C4-2B (cell line): ENCODE measurements at regions not wholly inside any gene's neighbourhood (a gene's known extent, or its start where the extent isn't known, plus 50 kb on each side); places are given as distances from the start of the nearest gene placed in this dataset.

Experiments used
- H3K27ac ChIP-seq: fragments of 450-650 bp; 2 replicates; pipeline ENCODE4 v1.5.1; 2017
- ZFX ChIP-seq: fragments of 450-650 bp; IDR thresholded peaks from 2 replicates; pipeline ENCODE4 v1.6.1; 2017
- TF ChIP-seq, protein P1 (sequence below): fragments of 450-650 bp; conservative IDR thresholded peaks from 2 replicates; pipeline ENCODE4 v1.5.1; 2017; ENCODE audit warnings: mild to moderate bottlenecking

DNA sequence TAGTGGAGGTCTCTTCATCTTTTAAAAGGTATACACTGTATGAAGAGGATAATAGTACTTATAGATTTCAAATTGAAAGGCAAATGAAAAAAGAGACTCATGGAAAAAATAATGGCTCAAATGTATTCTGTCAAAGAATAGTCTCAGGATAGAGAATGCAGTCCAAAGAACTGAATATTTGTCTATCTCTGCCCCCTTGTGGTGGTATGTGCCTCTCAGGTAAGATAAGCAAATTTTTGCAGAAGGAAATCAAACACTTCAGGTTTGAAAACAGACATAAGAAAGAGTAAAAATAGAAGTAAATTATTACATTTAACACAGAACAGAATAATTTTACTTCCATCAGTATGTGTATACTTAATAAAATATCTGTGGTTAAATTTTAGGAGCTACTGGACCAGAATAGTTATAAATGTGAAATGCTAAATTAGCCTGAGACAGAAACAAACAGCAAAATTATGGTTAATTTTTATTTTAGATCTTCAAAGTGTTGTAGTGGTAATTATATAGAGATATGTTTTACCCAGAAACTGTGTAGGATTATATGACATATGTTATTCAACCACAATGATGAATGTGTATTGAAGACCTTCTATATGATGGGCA, 164.4 kb upstream of the PALMD start:
- TF ChIP-seq, protein P1, sequence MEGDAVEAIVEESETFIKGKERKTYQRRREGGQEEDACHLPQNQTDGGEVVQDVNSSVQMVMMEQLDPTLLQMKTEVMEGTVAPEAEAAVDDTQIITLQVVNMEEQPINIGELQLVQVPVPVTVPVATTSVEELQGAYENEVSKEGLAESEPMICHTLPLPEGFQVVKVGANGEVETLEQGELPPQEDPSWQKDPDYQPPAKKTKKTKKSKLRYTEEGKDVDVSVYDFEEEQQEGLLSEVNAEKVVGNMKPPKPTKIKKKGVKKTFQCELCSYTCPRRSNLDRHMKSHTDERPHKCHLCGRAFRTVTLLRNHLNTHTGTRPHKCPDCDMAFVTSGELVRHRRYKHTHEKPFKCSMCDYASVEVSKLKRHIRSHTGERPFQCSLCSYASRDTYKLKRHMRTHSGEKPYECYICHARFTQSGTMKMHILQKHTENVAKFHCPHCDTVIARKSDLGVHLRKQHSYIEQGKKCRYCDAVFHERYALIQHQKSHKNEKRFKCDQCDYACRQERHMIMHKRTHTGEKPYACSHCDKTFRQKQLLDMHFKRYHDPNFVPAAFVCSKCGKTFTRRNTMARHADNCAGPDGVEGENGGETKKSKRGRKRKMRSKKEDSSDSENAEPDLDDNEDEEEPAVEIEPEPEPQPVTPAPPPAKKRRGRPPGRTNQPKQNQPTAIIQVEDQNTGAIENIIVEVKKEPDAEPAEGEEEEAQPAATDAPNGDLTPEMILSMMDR = peak; percentile 86
- TF ChIP-seq ZFX = no peak
- H3K27ac ChIP-seq = no peak overlapping the region

DNA sequence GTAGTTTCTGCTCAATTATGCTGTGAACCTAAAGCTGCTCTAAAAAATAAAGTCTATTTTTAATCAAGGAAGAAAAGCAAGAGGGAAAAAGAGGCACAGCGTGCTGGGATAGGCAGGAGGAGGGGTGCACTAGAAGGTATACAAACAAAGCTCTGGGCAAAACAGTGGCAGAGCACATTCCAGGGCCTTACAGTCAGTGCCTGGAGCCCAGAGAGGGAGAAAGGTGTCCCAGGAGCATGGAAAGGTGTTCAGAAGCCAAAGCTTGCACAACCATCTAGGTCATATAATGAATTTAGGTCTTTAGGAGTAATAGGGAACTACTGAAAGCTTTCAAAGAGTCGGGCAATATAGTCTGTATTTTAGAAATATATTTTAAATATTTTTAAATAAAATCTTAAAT, 163.6 kb upstream of the PALMD start:
- TF ChIP-seq, protein P1 = no peak
- no peak for TF ChIP-seq ZFX
- no peak overlapping the region for H3K27ac ChIP-seq

DNA sequence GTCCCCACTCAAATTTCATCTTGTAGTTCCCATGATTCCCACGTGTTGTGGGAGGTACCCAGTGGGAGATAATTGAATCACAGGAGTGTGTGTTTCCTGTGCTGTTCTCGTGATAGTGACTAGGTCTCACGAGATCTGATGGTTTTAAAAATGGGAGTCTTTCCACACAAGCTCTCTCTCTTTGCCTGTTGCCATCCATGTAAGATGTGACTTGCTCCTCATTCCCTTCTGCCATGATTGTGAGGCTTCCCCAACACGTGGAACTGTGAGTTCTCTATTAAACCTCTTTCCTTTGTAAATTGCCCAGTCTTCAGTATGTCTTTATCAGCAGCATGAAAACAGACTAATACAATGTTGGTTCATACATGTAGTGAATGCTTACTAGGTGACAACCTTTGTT, 163.2 kb upstream of the PALMD start:
- TF ChIP-seq ZFX = no peak
- TF ChIP-seq, protein P1 = no peak

DNA sequence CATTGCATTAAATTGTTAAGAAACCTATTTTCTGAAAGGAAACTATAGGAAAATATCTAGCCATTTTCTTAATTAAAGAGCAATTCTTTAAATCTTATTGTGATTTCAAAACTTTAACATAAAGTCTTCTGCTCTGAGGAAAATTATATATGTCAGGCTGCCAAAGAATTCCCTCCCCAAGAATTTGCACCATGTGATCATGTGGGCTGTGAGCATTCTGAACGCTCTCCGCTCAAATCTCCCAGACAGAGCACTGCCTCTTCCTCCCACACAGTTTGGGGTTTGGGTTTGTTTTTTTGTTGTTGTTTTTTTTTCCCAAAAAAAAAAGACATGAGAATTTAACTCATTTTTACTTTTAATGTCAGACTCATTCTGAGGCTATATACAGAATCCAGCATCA, 155.9 kb upstream of the PALMD start:
- H3K27ac ChIP-seq = no peak overlapping the region
- TF ChIP-seq ZFX = no peak
- TF ChIP-seq, protein P1 = no peak

More for the DNA sequence above, 163.2 kb upstream of the PALMD start:
- H3K27ac ChIP-seq = no peak overlapping the region

DNA sequence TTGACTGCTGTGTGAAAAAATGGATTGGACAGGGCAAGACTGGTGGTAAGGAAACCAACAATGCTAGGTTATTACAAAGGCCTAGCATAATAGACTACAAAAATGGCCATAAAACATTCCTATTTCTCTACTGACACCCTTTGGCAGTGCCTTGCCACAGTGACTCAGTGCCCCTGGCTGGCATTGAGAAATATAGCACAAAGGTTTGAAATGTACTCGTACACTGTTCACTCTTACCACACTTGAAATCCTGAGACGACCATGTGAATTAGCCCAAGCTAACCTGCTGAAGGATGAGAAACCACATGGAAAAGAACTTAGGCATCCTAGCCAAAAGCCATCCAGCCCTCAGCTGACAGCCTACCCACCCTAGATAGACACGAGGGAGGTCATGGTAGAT, 149.8 kb upstream of the PALMD start:
- no peak for TF ChIP-seq ZFX
- no peak overlapping the region; the same call in 1 of the 2 replicates for H3K27ac ChIP-seq

DNA sequence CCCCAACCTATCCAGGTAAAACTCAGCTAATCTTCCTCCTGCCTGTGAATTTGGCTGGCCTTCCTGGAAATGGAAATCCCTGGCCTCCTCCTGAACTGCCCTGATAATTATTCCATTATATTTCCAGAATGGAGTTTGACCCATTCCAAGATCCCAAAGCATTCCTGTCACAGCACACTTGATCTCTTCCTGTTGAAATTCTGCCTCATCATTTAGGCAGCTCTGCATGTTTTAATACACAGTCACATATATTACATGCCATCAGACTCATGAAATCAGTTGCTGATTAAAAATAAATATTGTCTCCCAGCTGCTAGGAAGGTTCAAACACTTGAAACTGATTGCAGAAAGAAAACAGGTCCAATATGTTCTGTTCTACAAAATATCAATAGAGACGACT, 148.2 kb upstream of the PALMD start:
- H3K27ac ChIP-seq = no peak overlapping the region
- TF ChIP-seq, protein P1 = no peak
- TF ChIP-seq ZFX = no peak

DNA sequence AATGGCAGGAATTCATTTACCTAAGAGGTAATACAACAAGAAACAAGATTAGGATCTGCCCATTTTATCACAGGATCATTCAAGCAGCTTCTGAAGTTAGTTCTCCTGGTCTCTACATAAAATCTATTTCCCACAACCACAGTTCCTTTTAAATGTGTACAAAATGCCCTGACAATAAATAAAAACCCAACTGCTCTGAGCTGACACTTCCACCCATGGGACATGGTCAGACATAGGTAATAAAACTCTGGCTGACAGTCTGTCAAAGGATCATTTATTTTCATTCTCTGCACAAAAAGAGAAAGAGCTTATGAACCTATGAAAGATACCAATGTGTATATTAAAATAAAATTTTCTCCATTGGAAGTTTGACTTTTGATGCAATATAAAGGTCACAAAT, 145.4 kb upstream of the PALMD start:
- TF ChIP-seq, protein P1 = no peak
- no peak for TF ChIP-seq ZFX
- H3K27ac ChIP-seq = no peak overlapping the region

DNA sequence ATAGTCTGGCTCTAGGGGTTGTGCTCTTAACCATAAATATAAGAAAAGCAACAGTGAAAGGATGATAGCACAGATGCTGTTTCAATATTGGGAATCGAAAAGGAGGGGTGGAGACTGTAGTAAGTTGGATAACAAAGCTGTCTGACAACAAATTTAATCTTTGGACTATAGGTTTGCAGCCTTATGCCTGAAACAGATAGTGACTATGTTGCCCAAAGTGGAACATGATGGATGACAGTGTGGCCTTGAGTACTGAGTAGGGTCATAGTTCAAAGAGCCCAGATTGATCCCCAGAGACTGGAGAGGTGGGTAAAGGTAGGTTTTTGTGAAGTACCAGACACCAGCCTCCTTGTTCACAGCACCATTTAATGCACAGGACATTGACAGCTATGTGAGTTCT, 144.0 kb upstream of the PALMD start:
- H3K27ac ChIP-seq = no peak overlapping the region

More for the DNA sequence above, 144.0 kb upstream of the PALMD start:
- no peak for TF ChIP-seq ZFX
- TF ChIP-seq, protein P1 = no peak
